ENCODE measurements at regions not wholly inside any gene's neighbourhood (a gene's known extent, or its start where the extent isn't known, plus 50 kb on each side); places are given as distances from the start of the nearest gene placed in this dataset.

GRCh38 chr2:599601-600000, 77.6 kb downstream of the TMEM18 start:
- Histone ChIP-seq H3K36me3 (ENCODE audit: control insufficient read depth in 1 of 2, insufficient read depth in 2 of 2, low read length in 1 of 2) (no peaks in the 10 kb centered on the region), H3K9me3 (ENCODE audit: control insufficient read depth, low read length) (no peaks in the 10 kb centered on the region), H3K27me3 (ENCODE audit: control insufficient read depth in 1 of 2, insufficient read depth in 2 of 2, low read length in 1 of 2) (no peaks in the 10 kb centered on the region), H3K27ac (ENCODE audit: low read depth in 1 of 2, low read length in 2 of 2) (no peak overlapping the region), H3K4me1 (ENCODE audit: control insufficient read depth in 1 of 2, insufficient read depth in 2 of 2, low read length in 2 of 2) (no peaks in the 10 kb centered on the region), H3K4me3 (ENCODE audit: low read length in 2 of 2) (no peak overlapping the region)
- intact Hi-C loops (cut with DNase I), result no loop called here
- DNase-seq, result peak in 1 of 2 donors; percentile 66
- no peak for ATAC-seq (ENCODE audit: low FRiP score)
- 68% methylated on average over 8 of the region's 8 CpGs for WGBS, 2 donors

DNA sequence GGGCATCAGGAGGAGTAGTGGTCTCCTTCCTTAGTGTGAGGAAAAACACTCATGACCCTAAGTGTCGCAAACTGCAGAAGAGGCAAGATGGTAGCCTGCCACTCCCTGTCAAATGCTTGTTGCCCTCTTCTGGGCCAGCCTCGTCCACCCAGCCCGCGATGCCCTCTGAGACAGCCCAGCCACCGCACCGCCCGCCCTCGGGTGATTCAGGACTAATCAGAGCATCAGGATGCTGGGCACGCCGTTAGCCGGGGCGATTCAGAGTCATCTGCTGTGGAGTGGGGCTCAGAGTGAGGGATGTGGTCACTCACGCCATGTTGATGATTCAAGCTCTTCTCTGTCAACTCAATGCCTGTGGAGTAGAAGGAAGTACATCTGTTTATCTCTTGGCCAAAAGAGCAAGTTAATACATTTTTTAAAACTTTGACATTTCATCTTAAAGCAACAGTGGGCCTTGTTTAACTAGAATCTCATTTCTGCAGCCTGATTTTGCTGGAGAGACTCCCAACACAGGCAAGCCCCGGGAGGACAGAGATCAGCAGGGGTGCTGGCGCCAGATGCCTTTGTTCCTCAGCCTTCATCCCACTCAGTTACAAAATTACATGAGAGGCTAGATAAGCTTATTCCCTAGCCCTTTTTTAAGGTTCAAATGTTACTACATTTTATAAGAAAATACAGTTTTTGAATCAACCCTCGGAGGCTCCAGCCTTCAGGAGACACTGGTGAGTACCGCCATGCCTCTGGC, 79.0 kb downstream of the TMEM18 start:
- ATAC-seq (ENCODE audit: low FRiP score) (no peak), DNase-seq (peak in 1 of 2 donors; percentile 71)
- Histone ChIP-seq H3K4me1 (ENCODE audit: control insufficient read depth in 1 of 2, insufficient read depth in 2 of 2, low read length in 2 of 2) (no peaks in the 10 kb centered on the region), H3K27me3 (ENCODE audit: control insufficient read depth in 1 of 2, insufficient read depth in 2 of 2, low read length in 1 of 2) (no peaks in the 10 kb centered on the region), H3K27ac (ENCODE audit: low read depth in 1 of 2, low read length in 2 of 2) (no peak overlapping the region), H3K36me3 (ENCODE audit: control insufficient read depth in 1 of 2, insufficient read depth in 2 of 2, low read length in 1 of 2) (no peaks in the 10 kb centered on the region), H3K9me3 (ENCODE audit: control insufficient read depth, low read length) (no peaks in the 10 kb centered on the region), H3K4me3 (ENCODE audit: low read length in 2 of 2) (no peak overlapping the region)
- intact Hi-C loops (cut with DNase I), result no loop called here
- 92 to 93% methylated on average over 17 of the region's 17 CpGs for WGBS, 2 donors

GRCh38 chr2:595831-596592, 81.2 kb downstream of the TMEM18 start:
- Histone ChIP-seq H3K4me3 (ENCODE audit: low read length in 2 of 2) (no peak overlapping the region), H3K9me3 (ENCODE audit: control insufficient read depth, low read length) (no peaks in the 10 kb centered on the region), H3K36me3 (ENCODE audit: control insufficient read depth in 1 of 2, insufficient read depth in 2 of 2, low read length in 1 of 2) (no peaks in the 10 kb centered on the region), H3K27ac (ENCODE audit: low read depth in 1 of 2, low read length in 2 of 2) (no peak overlapping the region), H3K27me3 (ENCODE audit: control insufficient read depth in 1 of 2, insufficient read depth in 2 of 2, low read length in 1 of 2) (no peaks in the 10 kb centered on the region), H3K4me1 (ENCODE audit: control insufficient read depth in 1 of 2, insufficient read depth in 2 of 2, low read length in 2 of 2) (no peaks in the 10 kb centered on the region)
- DNase-seq (peak in 1 of 2 donors; percentile 50), ATAC-seq (ENCODE audit: low FRiP score) (no peak)
- 83 to 84% methylated on average over 12 to 13 of the region's 13 CpGs for WGBS, 2 donors
- intact Hi-C loops (cut with DNase I), result no loop called here

DNA sequence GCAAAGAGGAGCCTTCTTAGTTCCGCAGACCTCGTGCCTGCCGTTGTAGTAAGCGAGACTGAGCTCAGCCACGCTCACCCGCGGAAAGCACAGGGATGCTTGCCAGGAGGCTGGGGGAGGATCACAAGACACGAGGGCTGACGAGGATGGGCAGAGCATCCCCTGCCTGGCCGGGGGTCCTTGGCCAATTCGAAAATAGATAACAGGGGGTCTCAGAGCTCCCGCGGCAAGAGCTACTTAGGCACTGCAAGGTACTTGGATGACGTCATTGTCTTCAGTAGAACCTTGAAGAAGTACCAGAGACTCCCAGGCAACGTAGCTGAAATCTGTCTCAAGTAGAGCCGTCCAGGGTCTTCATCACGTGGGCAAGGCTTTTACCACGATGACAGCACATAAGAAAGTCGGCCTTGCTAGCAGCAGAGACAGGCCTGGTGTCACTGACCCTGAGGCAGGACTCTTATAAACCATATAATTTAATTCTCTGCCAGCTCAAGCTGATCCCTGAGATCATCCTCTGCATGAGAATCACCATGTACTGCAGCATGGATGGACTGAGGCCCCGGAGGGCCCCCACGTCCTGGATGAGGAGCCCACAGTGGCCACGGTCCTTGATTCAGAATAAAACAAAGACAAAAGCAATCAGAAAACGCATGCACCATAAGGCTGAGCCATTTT, 81.9 kb downstream of the TMEM18 start:
- DNase-seq (peak in 1 of 2 donors; percentile 55), ATAC-seq (ENCODE audit: low FRiP score) (no peak)
- intact Hi-C loops (cut with DNase I), result no loop called here
- no peak overlapping the region for H3K27ac ChIP-seq (ENCODE audit: low read depth in 1 of 2, low read length in 2 of 2)
- no peaks in the 10 kb centered on the region for H3K27me3 ChIP-seq (ENCODE audit: control insufficient read depth in 1 of 2, insufficient read depth in 2 of 2, low read length in 1 of 2)
- H3K4me1 ChIP-seq (ENCODE audit: control insufficient read depth in 1 of 2, insufficient read depth in 2 of 2, low read length in 2 of 2), result no peaks in the 10 kb centered on the region
- H3K4me3 ChIP-seq (ENCODE audit: low read length in 2 of 2), result no peak overlapping the region
- H3K9me3 ChIP-seq (ENCODE audit: control insufficient read depth, low read length), result no peaks in the 10 kb centered on the region
- no peaks in the 10 kb centered on the region for H3K36me3 ChIP-seq (ENCODE audit: control insufficient read depth in 1 of 2, insufficient read depth in 2 of 2, low read length in 1 of 2)
- WGBS, 2 donors, result 89 to 92% methylated on average over 23 of the region's 23 CpGs

- Histone ChIP-seq H3K9me3 (ENCODE audit: control insufficient read depth, low read length) (no peaks in the 10 kb centered on the region), H3K27ac (ENCODE audit: low read depth in 1 of 2, low read length in 2 of 2) (no peak overlapping the region), H3K4me3 (ENCODE audit: low read length in 2 of 2) (no peak overlapping the region), H3K4me1 (ENCODE audit: control insufficient read depth in 1 of 2, insufficient read depth in 2 of 2, low read length in 2 of 2) (no peaks in the 10 kb centered on the region), H3K27me3 (ENCODE audit: control insufficient read depth in 1 of 2, insufficient read depth in 2 of 2, low read length in 1 of 2) (no peaks in the 10 kb centered on the region), H3K36me3 (ENCODE audit: control insufficient read depth in 1 of 2, insufficient read depth in 2 of 2, low read length in 1 of 2) (no peaks in the 10 kb centered on the region)
- no peak for ATAC-seq (ENCODE audit: low FRiP score)
- WGBS, 2 donors, result 95 to 97% methylated on average over 21 of the region's 21 CpGs
- intact Hi-C loops (cut with DNase I), result no loop called here
- DNase-seq, result peak in 1 of 2 donors; percentile 68
Measured at GRCh38 chr2:594297-594949, 82.8 kb downstream of the TMEM18 start.

- Histone ChIP-seq H3K27ac (ENCODE audit: low read depth in 1 of 2, low read length in 2 of 2) (no peak overlapping the region), H3K4me3 (ENCODE audit: low read length in 2 of 2) (no peak overlapping the region), H3K4me1 (ENCODE audit: control insufficient read depth in 1 of 2, insufficient read depth in 2 of 2, low read length in 2 of 2) (no peaks in the 10 kb centered on the region), H3K27me3 (ENCODE audit: control insufficient read depth in 1 of 2, insufficient read depth in 2 of 2, low read length in 1 of 2) (no peaks in the 10 kb centered on the region), H3K36me3 (ENCODE audit: control insufficient read depth in 1 of 2, insufficient read depth in 2 of 2, low read length in 1 of 2) (no peaks in the 10 kb centered on the region), H3K9me3 (ENCODE audit: control insufficient read depth, low read length) (no peaks in the 10 kb centered on the region)
- intact Hi-C loops (cut with DNase I), result no loop called here
- ATAC-seq (ENCODE audit: low FRiP score), result no peak
- 83 to 86% methylated on average over 17 of the region's 17 CpGs for WGBS, 2 donors
- DNase-seq, result peak in 1 of 2 donors; percentile 56
Measured at GRCh38 chr2:593356-594026, 83.7 kb downstream of the TMEM18 start.

DNA sequence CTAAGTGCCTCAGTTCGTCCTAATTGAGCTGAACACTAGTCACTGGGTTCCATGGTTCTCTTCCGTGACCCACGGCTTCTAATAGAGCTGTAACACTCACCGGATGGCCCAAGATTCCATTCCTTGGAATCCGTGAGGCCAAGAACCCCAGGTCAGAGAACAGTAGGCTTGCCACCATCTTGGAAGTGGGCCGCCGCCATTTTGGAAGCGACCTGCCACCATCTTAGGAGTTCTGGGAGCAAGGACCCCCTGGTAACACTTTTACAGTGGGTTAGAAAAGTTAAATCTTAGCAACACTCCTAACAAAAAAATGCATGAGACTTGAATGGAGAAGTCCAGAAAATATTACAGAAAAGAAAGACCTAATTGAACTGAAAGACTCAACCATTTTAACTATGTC, 84.5 kb downstream of the TMEM18 start:
- no peaks in the 10 kb centered on the region for H3K27me3 ChIP-seq (ENCODE audit: control insufficient read depth in 1 of 2, insufficient read depth in 2 of 2, low read length in 1 of 2)
- no peak for ATAC-seq (ENCODE audit: low FRiP score)
- no peaks in the 10 kb centered on the region for H3K9me3 ChIP-seq (ENCODE audit: control insufficient read depth, low read length)
- no peak overlapping the region for H3K4me3 ChIP-seq (ENCODE audit: low read length in 2 of 2)
- WGBS, 2 donors, result 95 to 96% methylated on average over 8 of the region's 8 CpGs
- no peaks in the 10 kb centered on the region for H3K36me3 ChIP-seq (ENCODE audit: control insufficient read depth in 1 of 2, insufficient read depth in 2 of 2, low read length in 1 of 2)
- DNase-seq, result no peak
- H3K4me1 ChIP-seq (ENCODE audit: control insufficient read depth in 1 of 2, insufficient read depth in 2 of 2, low read length in 2 of 2), result no peaks in the 10 kb centered on the region
- no peak overlapping the region for H3K27ac ChIP-seq (ENCODE audit: low read depth in 1 of 2, low read length in 2 of 2)
- intact Hi-C loops (cut with DNase I), result no loop called here
